ENCODE measurements at regions not wholly inside any gene's neighbourhood (a gene's known extent, or its start where the extent isn't known, plus 50 kb on each side); places are given as distances from the start of the nearest gene placed in this dataset.

GRCh38 chr2:219965287-219966194 lies 338.1 kb downstream of the SLC4A3 start:
- H3F3A ChIP-seq (ENCODE audit: control insufficient read depth, insufficient read depth) = no peaks in the 10 kb centered on the region
- H3K4me2 ChIP-seq (ENCODE audit: low read length) = no peak overlapping the region
- H3K4me3 ChIP-seq (ENCODE audit: low read length) = no peak overlapping the region
- H3K4me1 ChIP-seq (ENCODE audit: control insufficient read depth, low read length) = no peaks in the 10 kb centered on the region
- no peaks in the 10 kb centered on the region for H3K9me3 ChIP-seq (ENCODE audit: control insufficient read depth, insufficient read depth, low read length)
- no peaks in the 10 kb centered on the region for H3K79me2 ChIP-seq (ENCODE audit: control insufficient read depth, low read length)
- TF ChIP-seq CTCF (IDR thresholded peaks at IDR 0.05; ENCODE audit: low read depth, low read length, poor library complexity, severe bottlenecking) = no peak
- TF ChIP-seq EZH2phosphoT487 (IDR thresholded peaks at IDR 0.05; ENCODE audit: borderline replicate concordance, low read length) = no peak
- no peaks in the 10 kb centered on the region for H3K36me3 ChIP-seq (ENCODE audit: control insufficient read depth, low read length)
- no peaks in the 10 kb centered on the region for H3K9me2 ChIP-seq (replicated peaks; ENCODE audit: control insufficient read depth, low read length)
- no peaks in the 10 kb centered on the region for H4K20me1 ChIP-seq (ENCODE audit: control insufficient read depth, insufficient read depth, low read depth, low read length)
- H3K27me3 ChIP-seq (ENCODE audit: control insufficient read depth, low read length) = no peaks in the 10 kb centered on the region
- H3K27ac ChIP-seq (ENCODE audit: low read depth, low read length) = no peak overlapping the region

GRCh38 chr2:219967247-219968245 lies 340.1 kb downstream of the SLC4A3 start:
- H3K27me3 ChIP-seq (ENCODE audit: control insufficient read depth, low read length) = no peaks in the 10 kb centered on the region
- H3K79me2 ChIP-seq (ENCODE audit: control insufficient read depth, low read length) = no peaks in the 10 kb centered on the region
- no peak overlapping the region for H3K4me2 ChIP-seq (ENCODE audit: low read length)
- TF ChIP-seq EZH2phosphoT487 (IDR thresholded peaks at IDR 0.05; ENCODE audit: borderline replicate concordance, low read length) (no peak), CTCF (IDR thresholded peaks at IDR 0.05; ENCODE audit: low read depth, low read length, poor library complexity, severe bottlenecking) (no peak)
- no peaks in the 10 kb centered on the region for H3F3A ChIP-seq (ENCODE audit: control insufficient read depth, insufficient read depth)
- no peaks in the 10 kb centered on the region for H3K9me3 ChIP-seq (ENCODE audit: control insufficient read depth, insufficient read depth, low read length)
- H3K27ac ChIP-seq (ENCODE audit: low read depth, low read length) = no peak overlapping the region
- H3K36me3 ChIP-seq (ENCODE audit: control insufficient read depth, low read length) = no peaks in the 10 kb centered on the region
- no peak overlapping the region for H3K4me3 ChIP-seq (ENCODE audit: low read length)
- H4K20me1 ChIP-seq (ENCODE audit: control insufficient read depth, insufficient read depth, low read depth, low read length) = no peaks in the 10 kb centered on the region
- H3K4me1 ChIP-seq (ENCODE audit: control insufficient read depth, low read length) = no peaks in the 10 kb centered on the region
- no peaks in the 10 kb centered on the region for H3K9me2 ChIP-seq (replicated peaks; ENCODE audit: control insufficient read depth, low read length)

- H3K27ac ChIP-seq (ENCODE audit: low read depth, low read length) = no peak overlapping the region
- no peak overlapping the region for H3K4me2 ChIP-seq (ENCODE audit: low read length)
- no peak overlapping the region for H3K4me3 ChIP-seq (ENCODE audit: low read length)
- no peaks in the 10 kb centered on the region for H3F3A ChIP-seq (ENCODE audit: control insufficient read depth, insufficient read depth)
- no peaks in the 10 kb centered on the region for H3K9me2 ChIP-seq (replicated peaks; ENCODE audit: control insufficient read depth, low read length)
- H3K27me3 ChIP-seq (ENCODE audit: control insufficient read depth, low read length) = no peaks in the 10 kb centered on the region
- no peaks in the 10 kb centered on the region for H4K20me1 ChIP-seq (ENCODE audit: control insufficient read depth, insufficient read depth, low read depth, low read length)
- no peaks in the 10 kb centered on the region for H3K36me3 ChIP-seq (ENCODE audit: control insufficient read depth, low read length)
- H3K79me2 ChIP-seq (ENCODE audit: control insufficient read depth, low read length) = no peaks in the 10 kb centered on the region
- H3K4me1 ChIP-seq (ENCODE audit: control insufficient read depth, low read length) = no peaks in the 10 kb centered on the region
- TF ChIP-seq CTCF (IDR thresholded peaks at IDR 0.05; ENCODE audit: low read depth, low read length, poor library complexity, severe bottlenecking) (no peak), EZH2phosphoT487 (IDR thresholded peaks at IDR 0.05; ENCODE audit: borderline replicate concordance, low read length) (no peak)
- no peaks in the 10 kb centered on the region for H3K9me3 ChIP-seq (ENCODE audit: control insufficient read depth, insufficient read depth, low read length)
Measured at GRCh38 chr2:219968685-219969345, 341.4 kb downstream of the SLC4A3 start.
